Heart left ventricle (tissue), 16 donors: ENCODE measurements at regions not wholly inside any gene's neighbourhood (a gene's known extent, or its start where the extent isn't known, plus 50 kb on each side); places are given as distances from the start of the nearest gene placed in this dataset.

Experiments used
- ATAC-seq, 4 donors: fragments of 200-7000 bp; cut with Tn5 transposase; one replicate each; pipeline ENCODE4 v1.9.1; 2020 to 2022; ENCODE audit warnings: moderate library complexity in 4 of 4, mild to moderate bottlenecking in 3 of 4, moderate number of reproducible peaks in 1 of 4
- DNase-seq, 5 donors: peaks; one replicate each; pipeline ENCODE4 v3.0.0-alpha.2; 2020
- H3K27ac ChIP-seq, 12 donors: fragments of 200-600 bp; sonication (generic) in 4 of 12; one replicate each; pipeline versions ENCODE4 v1.5.0 to v1.8.0; 2016 to 2022; ENCODE audit warnings: mild to moderate bottlenecking in 2 of 12
- H3K27me3 ChIP-seq, 9 donors: fragments of 200-600 bp; sonication (generic) in 2 of 9; one replicate each; pipeline versions ENCODE4 v1.5.1 to v1.8.0; 2016 to 2022; ENCODE audit warnings: mild to moderate bottlenecking in 3 of 9
- H3K36me3 ChIP-seq, 9 donors: fragments of 200-600 bp; sonication (generic) in 2 of 9; one replicate each; pipeline versions ENCODE4 v1.5.0 to v1.8.0; 2018 to 2022; ENCODE audit warnings: mild to moderate bottlenecking in 2 of 9
- H3K4me1 ChIP-seq, 12 donors: fragments of 200-600 bp; sonication (generic) in 4 of 12; one replicate each; pipeline versions ENCODE4 v1.5.0 to v1.8.0; 2016 to 2022; ENCODE audit warnings: mild to moderate bottlenecking in 3 of 12
- H3K4me3 ChIP-seq, 12 donors: fragments of 200-600 bp; sonication (generic) in 4 of 12; one replicate each; pipeline versions ENCODE4 v1.5.0 to v1.8.0; 2017 to 2022; ENCODE audit warnings: mild to moderate bottlenecking in 9 of 12, moderate library complexity in 4 of 12
- H3K9me3 ChIP-seq, 12 donors: fragments of 200-600 bp; sonication (generic) in 4 of 12; one replicate each; pipeline versions ENCODE4 v1.5.0 to v1.8.0; 2016 to 2022; ENCODE audit warnings: mild to moderate bottlenecking in 1 of 12
- CTCF ChIP-seq, 12 donors: fragments of 200-600 bp; sonication (generic) in 4 of 12; IDR thresholded peaks; one replicate each; pipeline versions ENCODE4 v1.5.0 to v1.8.0; 2018 to 2022; ENCODE audit warnings: antibody characterized with exemption in 12 of 12, mild to moderate bottlenecking in 5 of 12
- POLR2A ChIP-seq, 2 donors: fragments of 450-650 bp; IDR thresholded peaks; one replicate each; pipeline ENCODE4 v1.6.1; 2017; ENCODE audit warnings: antibody characterized with exemption in 2 of 2, mild to moderate bottlenecking in 2 of 2, moderate library complexity in 2 of 2
- WGBS, 4 donors: extraction: QIAGEN DNeasy Blood & Tissue Kit in 2 of 4; methylation state at CpG; one replicate each; pipeline versions ENCODE4 v1.1.5 to v1.1.7; 2013 to 2018; 5-methylcytosine and 5-hydroxymethylcytosine counted together
- intact Hi-C, 10 donors: fragments of 100-400 bp; cut with DNase I; formaldehyde crosslinking; loops; one replicate each; pipeline versions ENCODE4 v1.11.1 to v1.14.2; 2022
- donor health status: ischemic (EF 13 %, LVEDD 7.1; RV severe dilation, severe dysfunction).
- donor health status: healthy with polysubstance abuse.
- donor health status: DM: no; HTN: yes; CAD: no.
- donor health status: DM: no; HTN: no; CAD: no.
- donor health status: ischemic (EF 25% LVEDD 6.9; RV normal size, moderate dysfunction).
- donor health status: ischemic (EF 25% LVEDD 5.7; RV mildly dilated, moderate dysfunction).
- donor health status: healthy.
- donor health status: DM: yes; HTN: yes; CAD: no.
- donor health status: ischemic (EF 35%, LVEDD 5.7; RV mildly dilated, moderate dysfunction).
- donor health status: nonischemic (EF 11% LVEDD 7.7; RV severe dilation, severe dysfunction).
- donor health status: DM: yes; HTN: yes; CAD: no.
- donor health status: PGD.
- donor health status: ischemic (EF 29% LVEDD 5.4; RV normal size, mild dysfunction).
- donor health status: nonischemic (EF 23%, LVEDD 6.1; RV moderate dilation, normal function).

- Histone ChIP-seq H3K4me1 (no peaks in the 10 kb centered on the region), H3K27ac (no peak overlapping the region), H3K9me3 (no peaks in the 10 kb centered on the region), H3K4me3 (no peak overlapping the region), H3K27me3 (no peaks in the 10 kb centered on the region), H3K36me3 (no peaks in the 10 kb centered on the region)
- DNase-seq: no peak
- no peak for ATAC-seq
- WGBS, 4 donors: 51 to 70% (median 59%) methylated on average over 1 of the region's 1 CpG
- TF ChIP-seq POLR2A (IDR thresholded peaks at IDR 0.05) (no peak), CTCF (IDR thresholded peaks at IDR 0.05) (no peak)
- intact Hi-C loops: no loop called here
These were observed 329.5 kb downstream of the RAD51AP2 start for GRCh38 chr2:17188721-17189120.

- no peak overlapping the region for H3K4me3 ChIP-seq
- ATAC-seq (no peak), DNase-seq (no peak)
- no peaks in the 10 kb centered on the region for H3K27me3 ChIP-seq
- no peaks in the 10 kb centered on the region for H3K9me3 ChIP-seq
- TF ChIP-seq POLR2A (IDR thresholded peaks at IDR 0.05) (no peak), CTCF (IDR thresholded peaks at IDR 0.05) (no peak)
- intact Hi-C loops: no loop called here
- no peaks in the 10 kb centered on the region for H3K4me1 ChIP-seq
- no peak overlapping the region for H3K27ac ChIP-seq
- H3K36me3 ChIP-seq: no peaks in the 10 kb centered on the region
- WGBS, 4 donors: 62 to 77% (median 72%) methylated on average over 2 of the region's 2 CpGs
These were observed 333.7 kb downstream of the RAD51AP2 start for GRCh38 chr2:17184512-17184911.

- ATAC-seq: no peak
- intact Hi-C loops: no loop called here
These were observed 335.8 kb downstream of the RAD51AP2 start for GRCh38 chr2:17182399-17182798.

GRCh38 chr2:17181051-17181752, 337.0 kb downstream of the RAD51AP2 start:
- no peaks in the 10 kb centered on the region for H3K4me1 ChIP-seq
- TF ChIP-seq CTCF (IDR thresholded peaks at IDR 0.05) (no peak), POLR2A (IDR thresholded peaks at IDR 0.05) (no peak)
- intact Hi-C loops: no loop called here
- no peaks in the 10 kb centered on the region for H3K9me3 ChIP-seq
- no peak overlapping the region for H3K27ac ChIP-seq
- DNase-seq (no peak), ATAC-seq (no peak)
- no peaks in the 10 kb centered on the region for H3K27me3 ChIP-seq
- no peak overlapping the region for H3K4me3 ChIP-seq
- no peaks in the 10 kb centered on the region for H3K36me3 ChIP-seq
- 87 to 92% (median 89%) methylated on average over 4 of the region's 4 CpGs for WGBS, 4 donors

More at GRCh38 chr2:17182399-17182798, 335.8 kb downstream of the RAD51AP2 start:
- no peak for TF ChIP-seq CTCF (IDR thresholded peaks at IDR 0.05)
- TF ChIP-seq POLR2A (IDR thresholded peaks at IDR 0.05): no peak
- Histone ChIP-seq H3K36me3 (no peaks in the 10 kb centered on the region), H3K9me3 (no peaks in the 10 kb centered on the region), H3K4me1 (no peaks in the 10 kb centered on the region), H3K4me3 (no peak overlapping the region), H3K27me3 (no peaks in the 10 kb centered on the region), H3K27ac (no peak overlapping the region)
- DNase-seq: no peak
